ENCODE measurements at regions not wholly inside any gene's neighbourhood (a gene's known extent, or its start where the extent isn't known, plus 50 kb on each side); places are given as distances from the start of the nearest gene placed in this dataset.
A peak's percentile ranks its signal among the peaks of the same experiment; 100 is the strongest.
"Not testable (repeated sequence)": the region's sequence is repeated elsewhere in the genome, so short reads cannot be mapped to it uniquely, and the experiment has no call there.

DNA sequence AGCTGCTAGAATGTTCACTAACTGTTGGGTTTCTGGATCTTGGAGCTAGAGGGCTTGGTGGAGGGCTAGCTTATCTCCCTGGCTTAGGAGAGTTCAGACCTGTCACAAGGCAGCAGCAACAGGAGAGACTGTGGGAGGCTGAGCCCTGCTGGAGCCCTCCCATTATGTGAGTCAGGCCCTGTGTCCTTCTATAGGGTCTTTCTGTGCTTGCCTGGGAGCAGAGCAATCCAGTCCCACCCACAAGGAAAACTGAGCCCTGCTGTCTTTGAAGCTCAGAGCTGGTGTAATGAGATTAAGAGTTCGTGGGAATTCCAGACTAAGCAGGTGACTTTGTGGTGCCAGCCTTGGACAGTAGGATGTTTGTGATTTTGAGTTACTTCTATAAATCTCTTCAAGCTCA, 249.0 kb downstream of the TTC32 start:
- no peak for DNase-seq (ENCODE audit: low spot score)

DNA sequence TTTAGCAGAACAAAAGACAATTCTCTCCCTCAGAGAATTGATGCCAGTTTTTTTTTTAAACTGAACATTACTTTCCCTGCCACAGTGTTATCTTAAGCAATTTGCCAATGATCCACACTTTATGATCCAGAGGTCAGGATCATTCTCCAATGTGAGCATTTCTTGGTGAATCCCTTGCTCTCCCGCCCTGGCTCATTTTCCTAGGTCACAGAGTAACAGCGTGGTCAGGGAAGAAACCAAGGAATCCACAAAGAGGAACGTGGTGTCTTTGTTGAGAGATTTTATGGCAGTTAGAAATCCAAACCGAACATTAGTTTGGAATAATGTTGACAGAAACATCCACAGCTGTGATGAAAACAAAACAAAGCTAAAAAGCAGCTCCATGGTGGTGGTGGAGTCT, 250.3 kb downstream of the TTC32 start:
- no peak for DNase-seq (ENCODE audit: low spot score)

DNA sequence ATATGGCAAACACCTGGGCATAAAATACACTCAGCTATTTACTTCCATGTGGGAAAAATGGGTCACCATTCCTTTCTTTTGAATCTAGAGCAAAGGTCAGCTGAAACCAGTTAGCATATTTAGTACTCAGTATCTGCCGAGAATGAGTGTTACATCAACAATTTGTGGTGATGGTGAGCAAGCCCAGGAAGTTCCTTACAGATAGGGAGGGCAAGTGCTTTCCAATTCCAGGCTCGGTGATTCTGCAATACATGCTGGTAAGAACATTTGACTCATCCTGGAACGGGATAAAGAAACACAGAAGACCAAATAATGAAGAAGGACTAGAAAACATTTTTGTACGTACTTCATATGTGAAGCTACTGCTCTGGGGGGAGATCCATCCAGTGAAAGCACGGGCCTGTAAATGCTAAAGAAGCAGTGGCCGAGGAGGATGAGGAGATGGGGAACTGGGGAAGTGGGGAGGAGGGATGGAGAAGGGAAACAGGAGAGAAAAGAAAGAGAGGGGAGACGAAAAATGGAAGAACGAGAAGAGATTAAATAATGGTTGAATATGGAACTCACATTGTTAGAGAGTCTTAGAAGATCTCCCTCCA, 251.9 kb downstream of the TTC32 start:
- peak; percentile 98 for DNase-seq (ENCODE audit: low spot score)

DNA sequence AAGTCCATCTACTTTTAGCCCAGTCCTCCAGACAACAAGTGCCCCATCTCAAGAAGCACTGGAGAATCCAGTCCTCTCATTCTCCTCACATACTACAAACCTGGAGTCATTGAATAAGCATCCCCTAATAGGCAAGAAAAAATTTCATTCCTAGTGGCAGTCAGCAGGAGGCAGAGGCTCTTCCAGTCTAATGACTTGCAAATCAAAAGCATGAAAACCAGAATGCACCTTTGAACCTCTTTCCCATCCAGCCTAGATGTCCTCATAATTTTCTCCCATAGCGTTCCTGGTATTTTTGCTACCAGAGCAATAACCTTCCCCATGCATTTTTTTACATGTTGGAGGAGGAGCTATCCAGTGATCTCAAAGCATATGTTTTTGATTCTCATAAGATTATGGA, 252.6 kb downstream of the TTC32 start:
- peak; percentile 61 for DNase-seq (ENCODE audit: low spot score)

DNA sequence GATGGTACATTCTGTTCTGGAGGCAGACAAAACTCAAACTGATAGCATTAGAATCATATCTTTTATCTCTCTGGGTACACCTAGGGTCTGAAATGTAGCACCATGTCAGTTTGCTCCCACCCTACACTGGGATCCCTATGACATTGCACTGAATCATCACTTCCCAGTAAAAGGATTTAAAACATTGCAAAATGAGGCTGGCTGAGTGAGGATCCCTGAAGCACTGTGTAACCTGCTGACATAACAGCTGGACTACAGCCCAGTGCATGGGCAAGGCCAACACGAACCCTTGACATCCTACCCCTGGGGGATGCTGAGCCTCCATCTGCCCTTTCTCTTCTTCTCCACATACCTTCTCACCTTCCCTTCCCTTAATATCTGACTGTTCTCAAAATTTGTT, 253.2 kb downstream of the TTC32 start:
- DNase-seq (ENCODE audit: low spot score): peak; percentile 71

DNA sequence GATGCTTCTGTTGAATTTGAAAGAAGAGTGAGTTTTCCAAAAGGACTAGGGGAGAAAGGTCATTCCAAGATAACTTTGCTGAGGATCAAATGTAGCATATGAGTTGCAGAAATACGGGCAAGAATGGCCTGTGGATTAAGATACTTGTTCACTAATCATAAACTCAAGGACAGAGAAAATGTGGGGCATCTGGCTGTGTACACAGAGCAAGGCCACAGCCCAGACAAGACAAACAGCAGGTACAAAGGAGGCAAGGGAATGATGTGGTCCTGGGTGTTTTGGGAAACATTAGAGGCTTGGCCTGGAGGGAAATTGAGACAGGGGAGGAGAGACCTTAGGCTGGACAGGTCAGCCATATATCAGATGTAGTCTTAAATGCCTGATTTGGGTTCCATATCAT, 254.8 kb downstream of the TTC32 start:
- DNase-seq (ENCODE audit: low spot score): no peak

DNA sequence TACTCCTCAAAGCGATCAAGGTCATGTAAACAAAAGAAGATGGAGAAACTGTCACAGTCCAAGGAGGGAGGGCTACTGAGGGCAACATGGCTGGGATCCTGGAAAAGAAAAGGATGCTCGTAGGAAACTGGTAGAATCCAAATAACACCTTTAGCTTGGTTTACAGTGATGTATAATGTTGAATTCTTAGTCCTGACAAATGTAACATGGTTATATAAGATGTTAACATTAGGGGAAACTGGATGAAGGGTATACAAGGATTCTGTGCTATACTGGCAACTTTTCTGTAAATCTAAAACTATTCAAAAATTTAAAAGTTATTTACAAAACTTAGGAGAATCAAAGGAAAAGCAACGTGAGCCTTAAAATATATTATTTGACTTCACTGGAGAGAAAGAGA, 257.0 kb downstream of the TTC32 start:
- no peak for DNase-seq (ENCODE audit: low spot score)

DNA sequence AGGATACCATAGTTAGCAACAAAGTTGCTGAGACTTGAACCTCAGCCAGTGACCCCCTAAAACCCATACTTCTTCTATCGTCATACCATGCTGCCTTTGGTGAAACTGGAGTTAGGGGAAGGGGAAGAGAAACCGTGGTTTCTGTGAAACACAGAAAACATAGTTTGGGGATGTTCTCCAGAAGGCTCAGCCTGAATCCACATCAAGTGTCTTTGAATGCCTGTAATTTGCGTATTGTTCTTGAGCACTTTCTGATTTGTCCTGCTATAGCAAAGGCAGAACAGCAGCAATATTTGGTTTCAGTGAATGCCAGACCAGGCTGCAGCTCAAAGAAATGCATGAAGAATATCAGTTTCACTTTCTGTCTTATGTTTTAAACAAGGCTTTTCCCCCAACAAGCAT, 258.7 kb downstream of the TTC32 start:
- DNase-seq (ENCODE audit: low spot score): no peak

DNA sequence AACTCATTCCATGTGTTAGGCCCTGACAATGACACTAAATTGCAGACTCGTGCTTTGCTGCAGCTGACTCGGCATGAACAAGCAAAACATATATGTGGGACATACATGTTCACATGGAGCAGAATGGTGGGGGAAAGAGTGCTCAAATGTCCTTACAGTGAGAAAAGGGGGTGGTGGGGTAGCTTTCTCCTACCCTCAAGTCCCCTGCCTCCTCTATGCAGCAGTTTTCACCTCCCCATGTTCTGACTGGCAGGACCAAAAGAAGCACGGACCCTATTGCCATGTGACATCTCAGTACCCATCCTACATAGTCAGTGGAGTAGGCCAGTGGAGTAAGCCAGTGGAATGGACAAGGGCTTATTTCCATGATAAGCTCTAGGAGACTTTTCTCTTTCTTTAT, 259.3 kb downstream of the TTC32 start:
- no peak for DNase-seq (ENCODE audit: low spot score)

DNA sequence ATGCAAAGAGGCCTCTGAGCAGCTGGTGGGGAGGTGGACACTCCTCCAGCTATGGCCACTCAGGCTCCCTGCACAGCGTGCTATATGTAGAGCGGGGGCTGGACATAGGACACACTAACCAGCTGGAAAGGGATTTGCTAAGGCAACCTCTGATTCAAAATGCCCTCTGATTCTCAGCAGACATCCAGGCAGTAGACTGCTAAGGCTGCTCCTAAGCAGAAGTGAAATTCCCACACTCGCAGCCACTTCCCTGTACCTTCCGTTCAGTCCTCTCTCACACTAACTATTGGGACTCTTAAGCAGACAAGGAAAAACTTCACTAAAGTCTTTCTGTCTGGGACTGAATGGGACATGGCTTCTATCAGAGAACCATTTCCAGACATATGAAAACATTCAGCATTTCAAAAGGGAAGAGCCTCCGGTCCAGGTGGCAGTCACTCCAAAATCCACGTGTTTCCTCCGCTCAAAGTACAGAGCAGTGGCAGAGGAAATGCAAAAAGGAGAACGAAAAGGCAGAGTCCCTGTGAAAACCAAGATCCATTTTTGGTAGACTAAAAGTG, 265.8 kb downstream of the TTC32 start:
- DNase-seq (ENCODE audit: low spot score): no peak

DNA sequence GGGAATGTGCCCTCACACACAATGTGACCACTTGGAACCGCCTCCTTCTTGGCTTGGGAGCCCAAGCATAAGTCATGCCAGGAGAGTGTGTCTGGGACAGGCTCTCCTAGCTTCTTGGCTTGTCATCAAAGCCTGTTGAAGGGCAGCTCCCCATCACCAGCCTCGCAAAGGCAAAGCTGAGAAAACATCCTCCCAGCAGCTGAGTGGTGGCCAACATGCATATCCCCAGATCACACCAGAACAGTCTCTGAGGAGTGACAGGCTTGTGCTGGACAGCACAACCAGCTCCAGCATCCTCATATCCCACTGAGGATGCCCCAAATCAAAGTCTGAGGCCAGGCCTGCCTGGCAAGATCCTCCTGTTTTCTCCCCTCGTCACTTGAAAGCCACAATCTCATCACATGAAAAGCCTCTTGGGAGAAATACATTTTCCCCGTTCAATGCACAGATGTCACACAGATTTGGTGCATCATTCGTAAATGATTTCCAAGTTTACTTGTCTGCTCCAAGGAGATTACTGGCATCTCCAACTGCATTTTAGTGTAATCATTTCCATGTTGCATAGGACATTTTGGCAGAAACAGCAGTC, 269.3 kb downstream of the TTC32 start:
- no peak for DNase-seq (ENCODE audit: low spot score)

DNA sequence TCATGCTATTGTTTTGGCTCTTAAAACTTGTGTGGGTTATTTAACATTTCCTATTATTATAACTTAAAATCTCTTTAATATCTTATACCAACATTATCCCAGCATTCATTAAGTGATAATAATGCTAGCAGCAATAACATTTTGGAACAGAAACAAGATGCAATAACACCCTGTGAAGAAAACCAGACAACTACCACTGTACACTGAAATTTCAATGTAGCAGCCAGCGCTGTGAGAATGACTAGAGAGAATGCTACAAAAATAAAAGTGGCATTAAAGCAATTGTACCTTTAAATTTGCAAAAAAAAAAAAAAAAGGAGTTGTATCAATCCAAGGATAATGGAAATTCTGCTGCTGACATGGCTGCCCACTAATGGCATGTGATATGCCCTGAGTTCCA, 269.9 kb downstream of the TTC32 start:
- DNase-seq (ENCODE audit: low spot score): no peak

DNA sequence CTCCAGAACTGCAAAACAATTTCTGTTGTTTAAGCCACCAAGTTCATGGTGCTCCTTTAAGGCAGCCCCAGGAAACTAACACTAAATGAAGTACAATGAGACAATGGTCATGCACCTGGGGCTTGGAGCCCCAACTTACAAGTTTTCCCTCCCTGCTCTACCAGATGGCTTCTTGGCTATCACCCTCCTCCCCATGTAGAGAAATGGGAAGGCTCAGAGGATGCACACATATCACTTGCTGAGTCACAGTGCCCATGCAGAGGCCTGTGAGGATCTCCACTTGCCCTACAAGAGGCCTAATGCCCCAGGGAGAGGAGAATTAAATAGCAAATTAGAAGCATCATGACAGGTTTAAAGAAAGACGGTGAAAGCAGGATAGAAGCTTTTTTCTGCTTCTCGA, 270.9 kb downstream of the TTC32 start:
- DNase-seq (ENCODE audit: low spot score): no peak

DNA sequence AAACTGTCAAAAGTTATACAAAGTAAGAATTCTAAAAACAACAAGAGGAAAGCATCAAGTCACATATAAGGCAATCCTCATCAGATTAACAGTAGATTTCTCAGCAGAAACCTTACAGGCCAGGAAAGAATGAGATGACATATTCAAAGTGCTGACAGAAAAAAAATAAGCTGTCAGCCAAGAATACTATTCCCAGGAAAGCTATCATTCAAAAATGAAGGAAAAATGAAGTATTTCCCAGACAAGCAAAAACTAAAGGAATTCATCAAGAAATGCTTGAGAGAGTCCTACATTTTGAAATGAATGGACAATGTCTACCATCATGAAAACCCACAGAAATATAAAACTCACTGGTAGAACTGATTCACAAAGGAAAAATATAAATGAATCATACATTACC, 268.9 kb upstream of the OSR1 start:
- DNase-seq (ENCODE audit: low spot score): no peak

DNA sequence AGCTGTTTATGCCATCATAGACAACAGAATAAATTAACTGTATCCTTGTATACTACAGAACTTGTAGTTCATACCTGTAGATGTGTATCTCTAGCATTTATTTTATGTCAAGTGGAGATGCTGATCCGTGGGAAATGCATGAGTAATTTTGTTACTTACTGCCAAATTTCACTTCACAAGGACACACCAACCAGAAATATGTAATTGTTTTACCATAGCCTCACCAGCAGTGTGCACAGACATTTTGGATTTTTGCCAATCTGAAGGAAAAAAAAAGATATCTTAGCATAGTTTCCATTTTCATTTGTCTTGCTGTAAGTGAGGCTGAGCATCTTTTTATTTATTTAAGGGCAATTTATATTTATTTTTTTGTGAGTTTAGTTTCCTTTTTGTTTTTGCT, 265.1 kb upstream of the OSR1 start:
- peak; percentile 44 for DNase-seq (ENCODE audit: low spot score)

DNA sequence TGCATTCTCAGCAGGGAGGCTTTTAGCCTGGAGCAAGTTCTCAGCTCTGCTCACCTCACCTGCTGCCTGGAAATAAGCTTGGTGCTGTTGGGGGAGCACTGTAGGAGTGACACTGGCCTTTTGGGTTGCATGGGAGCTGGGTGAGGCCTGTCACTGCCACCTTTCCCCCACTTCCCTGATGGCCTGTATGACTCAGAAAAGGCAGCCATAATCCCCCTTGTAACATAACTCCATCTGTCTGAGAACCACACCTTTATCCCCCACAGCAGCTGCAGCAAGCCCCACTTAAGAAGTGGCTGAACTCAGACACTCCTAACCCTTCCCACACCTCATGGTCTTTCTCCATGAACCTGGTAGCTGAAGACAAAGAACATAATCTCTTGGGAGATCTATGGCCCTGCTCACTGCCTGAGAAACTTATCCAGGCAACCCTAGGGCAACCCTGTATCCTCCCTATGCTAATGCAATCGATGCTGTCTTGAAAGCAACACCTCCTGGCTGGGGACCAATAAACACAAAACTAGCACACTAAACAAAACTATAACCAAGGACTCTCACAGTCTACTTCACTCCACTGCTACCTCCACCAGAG, 258.9 kb upstream of the OSR1 start:
- DNase-seq (ENCODE audit: low spot score): no peak

DNA sequence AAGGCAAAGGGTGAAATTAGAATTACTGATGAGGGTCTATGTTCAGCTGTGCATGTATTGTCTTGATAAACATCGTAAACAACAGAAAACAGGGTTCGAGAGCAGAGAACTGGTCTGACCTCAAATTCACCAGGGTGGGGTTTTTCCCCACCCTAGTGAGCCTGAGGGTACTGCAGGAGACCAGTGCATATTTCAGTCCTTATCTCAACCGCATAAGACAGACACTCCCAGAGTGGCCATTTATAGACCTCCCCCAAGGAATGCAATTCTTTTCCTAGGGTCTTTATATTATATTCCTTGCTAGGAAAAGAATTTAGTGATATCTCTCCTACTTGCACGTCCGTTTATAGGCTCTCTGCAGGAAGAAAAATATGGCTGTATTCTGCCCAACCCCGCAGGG, 257.0 kb upstream of the OSR1 start:
- not testable (repeated sequence) for DNase-seq (ENCODE audit: low spot score)

DNA sequence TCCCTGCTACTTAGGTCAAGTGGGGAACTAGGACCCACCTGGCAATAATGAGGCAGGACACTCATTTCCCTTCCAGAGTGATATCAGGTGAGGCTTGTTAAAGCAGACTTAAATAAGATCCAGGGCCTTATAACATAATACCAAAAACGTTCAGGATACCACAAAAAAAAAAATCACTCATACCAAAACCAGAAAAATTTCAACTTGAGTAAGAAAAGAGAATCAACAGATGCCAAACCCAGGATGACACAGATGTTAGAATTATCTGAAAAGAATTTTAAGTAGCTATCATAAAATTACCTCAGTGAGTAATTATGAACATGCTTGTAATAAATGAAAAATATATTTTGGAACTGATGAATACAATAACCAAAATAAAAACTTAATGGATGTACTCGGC, 255.6 kb upstream of the OSR1 start:
- no peak for DNase-seq (ENCODE audit: low spot score)

DNA sequence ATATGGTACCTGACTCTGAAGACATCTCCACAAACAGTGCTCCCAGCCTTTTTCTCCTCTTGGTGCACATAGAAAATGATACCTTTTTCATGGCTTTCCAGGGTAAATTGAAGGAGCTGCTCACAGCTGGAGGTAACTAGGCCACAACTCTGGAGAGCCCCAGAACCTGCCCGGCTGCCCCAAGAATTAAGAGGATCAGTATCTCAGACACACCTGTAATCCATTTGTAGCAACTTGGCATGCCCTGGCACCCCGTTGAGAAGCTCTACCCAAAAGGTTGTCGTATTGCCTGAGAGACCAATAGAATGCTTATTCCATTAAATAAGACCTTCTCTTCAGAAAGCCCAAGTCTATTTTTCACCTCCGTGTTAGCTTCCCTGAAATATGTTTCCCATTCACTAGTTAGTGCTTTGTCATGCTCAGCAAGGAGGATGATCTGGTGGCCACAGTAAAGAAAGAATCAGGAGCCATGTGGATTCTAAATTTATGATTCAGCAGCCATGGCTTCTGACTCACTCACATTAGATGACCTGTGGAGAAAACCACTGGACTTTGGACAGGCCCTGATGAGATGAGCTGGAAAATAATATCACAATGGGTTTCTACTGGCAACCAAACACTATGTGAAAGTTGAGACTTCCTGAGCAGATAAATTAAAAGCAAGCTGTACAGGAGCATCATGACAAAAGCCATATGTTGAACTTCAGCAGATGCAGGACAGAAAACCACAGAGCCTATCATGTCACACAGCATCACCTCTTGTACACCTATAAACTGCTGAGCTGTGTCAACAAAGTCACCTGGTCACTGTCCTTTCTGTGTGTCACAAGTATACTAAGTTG, 253.3 kb upstream of the OSR1 start:
- DNase-seq (ENCODE audit: low spot score): peak; percentile 99

DNA sequence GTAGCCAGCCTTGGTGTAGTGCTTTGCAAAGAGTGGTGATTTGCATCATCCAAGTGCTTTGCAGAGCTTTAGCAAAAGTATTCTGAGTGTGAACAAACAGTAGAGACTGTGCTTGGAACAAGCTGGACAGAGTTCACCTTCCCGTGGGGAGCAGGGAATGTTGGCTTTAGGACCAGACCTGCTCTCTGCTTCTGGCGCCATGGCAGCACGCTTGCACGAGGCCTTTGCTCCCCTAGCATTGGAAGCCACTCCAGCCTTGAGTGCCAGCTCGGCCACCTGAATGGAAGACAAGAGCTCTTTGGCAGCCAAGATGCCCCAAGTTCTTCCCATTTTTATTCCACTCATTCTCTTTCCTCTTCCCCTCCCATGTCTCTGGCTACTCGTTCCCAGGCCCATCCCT, 250.8 kb upstream of the OSR1 start:
- DNase-seq (ENCODE audit: low spot score): no peak

DNA sequence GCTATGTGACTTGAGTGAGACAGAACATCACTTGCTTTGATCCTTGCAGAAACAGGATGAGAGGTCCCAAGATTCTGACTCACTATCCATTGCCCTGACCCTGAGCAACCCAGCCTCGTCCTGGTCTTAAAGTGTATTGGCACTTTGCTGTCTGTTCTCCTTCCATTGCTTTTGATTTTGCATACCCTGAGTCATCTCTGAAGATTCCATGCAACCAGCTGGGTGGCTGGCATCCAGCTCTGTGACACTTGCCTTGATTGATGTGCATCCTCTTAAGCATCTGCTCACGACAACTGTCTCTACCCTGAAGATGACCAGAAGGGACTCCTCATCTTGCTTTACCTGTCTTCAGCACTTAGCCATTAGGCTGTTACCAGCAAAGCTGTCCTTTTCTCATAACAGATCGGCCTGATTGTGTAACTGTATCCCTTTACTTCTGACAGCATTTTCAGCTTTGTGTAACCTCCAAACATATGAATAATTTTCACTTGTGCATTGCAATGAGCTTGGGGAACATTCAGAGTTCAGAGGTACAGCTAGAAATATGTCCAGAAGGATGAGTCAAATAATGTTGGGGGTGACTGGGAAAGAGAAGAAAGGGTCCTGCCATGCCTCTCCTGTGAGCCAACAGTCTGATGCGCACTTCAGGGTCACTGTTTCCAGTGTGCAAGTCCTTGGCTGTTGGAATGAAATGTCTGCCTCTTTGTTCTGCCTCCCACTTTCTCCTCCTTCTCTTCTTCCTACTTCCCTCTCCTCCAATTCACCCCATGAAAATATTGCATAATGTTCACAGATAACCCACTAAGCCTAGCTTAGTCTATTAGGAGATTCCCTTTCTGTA, 249.7 kb upstream of the OSR1 start:
- DNase-seq (ENCODE audit: low spot score): peak; percentile 89

DNA sequence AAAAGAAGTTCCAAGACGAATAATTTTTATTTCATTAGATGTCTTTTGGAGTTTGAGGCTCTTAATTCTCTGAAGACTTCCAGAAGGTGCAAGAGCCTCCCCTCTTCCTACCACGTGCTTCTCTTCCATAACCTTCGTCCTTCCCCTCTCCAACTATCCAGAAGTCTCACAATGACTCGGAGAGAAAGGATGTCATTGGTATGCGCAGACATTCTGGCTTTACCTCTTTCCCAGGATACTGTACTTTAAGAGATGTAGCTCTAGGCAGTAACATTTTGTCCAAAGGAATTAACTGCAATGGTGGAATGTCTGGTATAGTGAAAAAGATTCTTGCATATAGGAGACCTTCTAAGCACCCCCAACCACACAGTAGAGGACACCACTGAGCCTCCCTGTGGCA, 249.0 kb upstream of the OSR1 start:
- DNase-seq (ENCODE audit: low spot score): peak; percentile 62
